SK-N-SH (cell line): ENCODE measurements at regions not wholly inside any gene's neighbourhood (a gene's known extent, or its start where the extent isn't known, plus 50 kb on each side); places are given as distances from the start of the nearest gene placed in this dataset.

ENCODE experiments used
- GABPA ChIP-seq: IDR thresholded peaks from 2 replicates; pipeline ENCODE4 v1.4.0; 2012; ENCODE audit warnings: low read depth, mild to moderate bottlenecking
- SIN3A ChIP-seq: IDR thresholded peaks from 2 replicates; pipeline ENCODE4 v1.6.1; 2012; ENCODE audit warnings: low read depth, mild to moderate bottlenecking, low read length, moderate library complexity, borderline replicate concordance
- YY1 ChIP-seq: IDR thresholded peaks from 2 replicates; pipeline ENCODE4 v1.4.0; 2012; ENCODE audit warnings: low read depth, mild to moderate bottlenecking
- TF ChIP-seq, protein P1 (sequence below): fragments of 200-600 bp; sonication (generic); IDR thresholded peaks from 2 replicates; pipeline ENCODE4 v1.6.1; 2017; ENCODE audit warnings: antibody characterized with exemption, mild to moderate bottlenecking, moderate library complexity

DNA sequence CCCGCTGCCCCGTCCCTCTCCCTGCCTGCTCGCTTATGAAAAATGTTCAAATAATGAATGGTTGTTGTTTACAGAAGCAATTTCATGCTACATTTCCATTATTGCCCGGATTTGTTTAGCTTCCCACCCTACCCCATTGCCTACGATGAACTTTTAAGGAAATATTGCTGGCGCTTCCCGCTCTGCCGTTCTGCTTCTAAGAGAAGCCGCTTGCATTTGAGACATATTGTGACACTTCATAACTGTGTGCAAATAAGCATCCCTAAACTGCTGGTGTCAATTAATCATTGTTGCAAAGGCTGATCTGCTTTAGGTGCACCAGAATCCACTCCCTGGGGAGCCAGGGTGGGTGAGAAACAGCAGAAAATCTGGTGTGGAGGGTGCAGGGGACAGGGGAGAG lies 52.3 kb upstream of the LMO1 start:
- TF ChIP-seq YY1 (no peak), GABPA (no peak), SIN3A (no peak)
- TF ChIP-seq, protein P1, sequence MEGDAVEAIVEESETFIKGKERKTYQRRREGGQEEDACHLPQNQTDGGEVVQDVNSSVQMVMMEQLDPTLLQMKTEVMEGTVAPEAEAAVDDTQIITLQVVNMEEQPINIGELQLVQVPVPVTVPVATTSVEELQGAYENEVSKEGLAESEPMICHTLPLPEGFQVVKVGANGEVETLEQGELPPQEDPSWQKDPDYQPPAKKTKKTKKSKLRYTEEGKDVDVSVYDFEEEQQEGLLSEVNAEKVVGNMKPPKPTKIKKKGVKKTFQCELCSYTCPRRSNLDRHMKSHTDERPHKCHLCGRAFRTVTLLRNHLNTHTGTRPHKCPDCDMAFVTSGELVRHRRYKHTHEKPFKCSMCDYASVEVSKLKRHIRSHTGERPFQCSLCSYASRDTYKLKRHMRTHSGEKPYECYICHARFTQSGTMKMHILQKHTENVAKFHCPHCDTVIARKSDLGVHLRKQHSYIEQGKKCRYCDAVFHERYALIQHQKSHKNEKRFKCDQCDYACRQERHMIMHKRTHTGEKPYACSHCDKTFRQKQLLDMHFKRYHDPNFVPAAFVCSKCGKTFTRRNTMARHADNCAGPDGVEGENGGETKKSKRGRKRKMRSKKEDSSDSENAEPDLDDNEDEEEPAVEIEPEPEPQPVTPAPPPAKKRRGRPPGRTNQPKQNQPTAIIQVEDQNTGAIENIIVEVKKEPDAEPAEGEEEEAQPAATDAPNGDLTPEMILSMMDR, result no peak
